GM18858 (cell line): ENCODE measurements at regions not wholly inside any gene's neighbourhood (a gene's known extent, or its start where the extent isn't known, plus 50 kb on each side); places are given as distances from the start of the nearest gene placed in this dataset.

Experiments used
- ATAC-seq: cut with Tn5 transposase; IDR thresholded peaks from one replicate; pipeline ENCODE4 v1.9.1; 2021; ENCODE audit not compliant: unreplicated experiment

GRCh38 chr13:99027661-99028425 lies 50.0 kb upstream of the DOCK9 start:
- no peak for ATAC-seq

GRCh38 chr13:99028890-99029289 lies 51.0 kb upstream of the DOCK9 start:
- no peak for ATAC-seq

GRCh38 chr13:99029576-99029975 lies 51.7 kb upstream of the DOCK9 start:
- ATAC-seq = no peak

DNA sequence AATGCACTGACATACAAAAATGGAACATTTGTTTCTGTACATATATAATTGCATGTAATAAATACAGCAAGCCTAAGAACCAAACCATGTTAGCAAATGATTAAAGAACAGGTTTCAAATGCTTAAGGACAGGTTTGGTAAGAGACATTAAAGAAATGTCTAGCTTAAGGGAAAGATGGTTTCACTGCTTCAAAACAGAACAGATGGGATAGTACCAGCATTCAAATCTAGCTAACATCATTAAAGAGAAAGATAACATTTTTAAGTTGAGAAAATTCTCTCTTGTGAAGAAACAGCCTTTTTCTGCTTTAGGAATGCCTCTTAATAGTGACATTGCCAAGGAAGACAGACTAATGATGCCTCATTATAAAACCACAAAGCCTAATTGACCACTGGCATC lies 52.5 kb upstream of the DOCK9 start:
- no peak for ATAC-seq

- ATAC-seq = no peak
Observed at GRCh38 chr13:99031832-99032231, 54.0 kb upstream of the DOCK9 start.

GRCh38 chr13:99033814-99034213 lies 56.0 kb upstream of the DOCK9 start:
- ATAC-seq = no peak

- no peak for ATAC-seq
Observed at GRCh38 chr13:99034333-99035085, 56.6 kb upstream of the DOCK9 start.

- ATAC-seq = no peak
Observed at GRCh38 chr13:99035715-99036114, 57.9 kb upstream of the DOCK9 start.

- no peak for ATAC-seq
Observed at GRCh38 chr13:99037756-99038155, 59.9 kb upstream of the DOCK9 start.

DNA sequence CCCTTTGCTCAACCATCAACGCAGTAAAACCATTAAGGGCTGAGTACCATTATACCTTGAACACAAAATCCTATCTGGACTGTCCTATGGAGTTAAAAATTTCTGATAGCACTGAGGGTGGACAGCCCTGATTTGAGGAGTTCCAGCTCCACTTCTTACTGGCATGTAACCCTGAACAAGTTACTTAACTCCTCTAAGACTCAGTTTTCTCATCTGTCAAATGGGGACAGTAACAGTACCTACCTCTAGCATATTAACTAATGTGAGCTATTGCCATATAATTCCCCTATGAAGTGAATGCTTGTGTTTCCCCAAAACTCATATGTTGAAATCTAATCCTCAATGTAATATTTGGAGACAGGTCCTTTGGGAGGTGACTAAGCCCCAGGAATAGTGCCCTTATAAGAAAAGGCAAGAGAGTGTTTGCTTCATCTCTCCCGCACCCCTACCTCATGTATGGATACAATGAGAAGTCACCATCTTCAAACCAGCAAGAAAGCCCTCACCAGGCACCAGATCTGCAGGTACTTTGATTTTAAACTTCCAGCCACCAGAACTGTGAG lies 61.9 kb upstream of the DOCK9 start:
- no peak for ATAC-seq

DNA sequence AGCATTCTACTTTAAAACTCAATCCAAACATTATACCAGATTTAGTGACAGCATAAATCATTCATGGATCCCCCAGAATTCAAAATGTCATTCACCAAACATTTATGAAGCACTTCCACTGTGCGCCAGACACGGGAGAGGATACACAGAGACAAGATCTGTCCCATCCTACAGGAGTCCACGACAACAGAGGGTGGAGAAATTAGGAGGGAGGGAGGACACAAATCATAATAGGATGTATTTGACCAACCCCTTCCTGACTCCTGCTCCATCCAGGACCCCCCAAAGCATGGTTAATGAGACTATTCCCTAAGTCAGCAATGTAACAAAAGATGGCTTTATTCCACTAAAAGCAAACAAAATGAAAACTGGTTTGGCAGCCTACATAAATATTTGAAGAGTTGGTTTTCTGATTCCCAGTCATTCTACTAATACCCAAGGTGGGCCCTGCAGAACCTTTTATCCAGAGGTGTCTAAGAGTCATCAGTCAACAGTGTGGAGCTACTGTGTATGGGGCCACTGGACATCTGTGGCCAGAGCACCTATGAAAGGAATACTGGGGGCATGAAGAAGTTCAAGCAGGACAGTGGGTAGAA lies 62.8 kb upstream of the DOCK9 start:
- no peak for ATAC-seq

DNA sequence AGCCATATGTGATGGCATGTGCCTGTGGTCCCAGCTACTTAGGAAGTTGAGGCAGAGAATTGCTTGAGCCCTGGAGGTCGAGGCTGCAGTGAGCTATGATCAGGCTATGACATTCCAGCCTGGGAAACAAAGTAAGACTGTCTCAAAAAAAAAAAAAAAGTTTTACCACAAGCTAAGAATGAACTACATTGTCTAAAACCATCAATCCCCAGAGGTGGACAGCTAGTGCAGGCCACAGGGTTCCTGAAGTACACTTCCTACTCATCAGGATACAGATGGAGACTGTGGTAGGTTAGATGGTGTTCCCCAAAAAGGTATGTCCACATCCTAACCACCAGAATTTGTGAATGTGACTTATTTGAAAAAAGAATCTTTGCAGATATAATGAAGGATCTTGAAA lies 63.5 kb upstream of the DOCK9 start:
- ATAC-seq = no peak

GRCh38 chr13:99041788-99042187 lies 63.9 kb upstream of the DOCK9 start:
- no peak for ATAC-seq

DNA sequence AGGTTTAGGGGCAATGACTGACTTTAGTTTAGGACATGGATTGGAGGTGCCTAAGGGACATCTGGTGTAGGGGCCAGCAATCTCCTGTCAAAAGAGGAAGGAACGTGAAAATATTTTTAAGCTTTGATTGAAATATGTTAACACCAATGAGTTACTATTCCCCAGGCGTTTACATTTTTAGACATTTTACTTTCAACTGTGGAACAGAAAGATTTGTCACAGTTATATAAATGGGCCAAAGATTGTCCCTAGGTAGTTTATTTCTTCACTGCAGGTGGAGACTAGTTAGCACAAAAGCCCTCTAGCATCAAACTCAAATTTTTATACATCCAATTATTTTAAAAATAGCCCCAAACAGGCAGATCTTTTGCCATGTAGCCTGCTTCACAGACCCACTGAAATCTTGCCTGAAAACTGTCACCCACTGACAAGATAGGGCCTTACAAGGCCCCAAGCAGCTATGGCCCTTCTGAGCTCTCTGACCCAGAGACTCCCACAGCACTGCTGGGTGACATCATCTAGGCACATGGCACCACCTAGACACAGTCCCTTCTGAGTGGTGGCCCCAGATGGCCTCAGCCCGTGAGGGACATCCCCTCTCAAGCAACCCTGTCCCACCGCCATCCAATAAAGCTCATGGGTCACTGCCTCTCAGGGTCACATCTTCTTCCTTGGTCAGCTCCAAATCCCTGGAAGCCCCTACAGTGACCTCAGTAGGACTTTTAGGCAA lies 64.8 kb upstream of the DOCK9 start:
- no peak for ATAC-seq

DNA sequence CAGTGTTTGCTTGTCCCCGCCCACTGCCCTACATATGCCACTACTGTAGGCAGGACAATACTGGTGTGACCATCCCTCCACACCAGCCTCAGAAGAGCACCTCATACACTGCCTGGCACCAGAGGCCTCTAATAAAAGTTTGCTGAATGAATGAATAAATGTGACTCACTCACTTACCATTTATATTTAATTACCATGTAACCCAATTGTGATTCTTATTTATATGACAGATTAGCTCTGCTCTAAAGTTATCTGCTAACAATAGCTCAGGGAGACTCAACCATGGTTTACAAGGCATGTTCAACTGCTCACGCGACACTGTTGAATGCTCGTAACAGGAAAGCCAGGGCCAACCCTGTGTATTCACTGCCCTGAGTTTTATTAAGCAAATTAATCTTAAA lies 66.0 kb upstream of the DOCK9 start:
- no peak for ATAC-seq

- ATAC-seq = no peak
Observed at GRCh38 chr13:99044764-99045163, 66.9 kb upstream of the DOCK9 start.

DNA sequence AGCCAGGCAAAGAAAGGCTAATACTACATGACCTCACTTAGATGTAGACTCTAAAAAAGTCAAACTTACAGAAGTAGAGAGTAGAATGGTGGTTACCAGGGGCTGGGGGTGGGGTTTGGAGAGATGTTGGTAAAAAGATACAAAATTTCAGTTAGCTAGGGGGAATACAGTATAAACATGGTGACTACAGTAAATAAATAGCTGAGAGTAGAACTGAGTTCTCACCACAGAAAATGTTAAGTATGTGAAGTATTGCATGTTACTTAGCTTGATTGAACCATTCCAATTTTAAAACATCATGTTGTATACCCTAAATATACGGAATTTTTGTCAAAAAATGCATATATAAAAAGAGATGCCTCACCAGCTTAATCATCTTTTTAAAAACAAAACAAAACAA lies 67.5 kb upstream of the DOCK9 start:
- ATAC-seq = no peak

- no peak for ATAC-seq
Observed at GRCh38 chr13:99046851-99047250, 69.0 kb upstream of the DOCK9 start.

DNA sequence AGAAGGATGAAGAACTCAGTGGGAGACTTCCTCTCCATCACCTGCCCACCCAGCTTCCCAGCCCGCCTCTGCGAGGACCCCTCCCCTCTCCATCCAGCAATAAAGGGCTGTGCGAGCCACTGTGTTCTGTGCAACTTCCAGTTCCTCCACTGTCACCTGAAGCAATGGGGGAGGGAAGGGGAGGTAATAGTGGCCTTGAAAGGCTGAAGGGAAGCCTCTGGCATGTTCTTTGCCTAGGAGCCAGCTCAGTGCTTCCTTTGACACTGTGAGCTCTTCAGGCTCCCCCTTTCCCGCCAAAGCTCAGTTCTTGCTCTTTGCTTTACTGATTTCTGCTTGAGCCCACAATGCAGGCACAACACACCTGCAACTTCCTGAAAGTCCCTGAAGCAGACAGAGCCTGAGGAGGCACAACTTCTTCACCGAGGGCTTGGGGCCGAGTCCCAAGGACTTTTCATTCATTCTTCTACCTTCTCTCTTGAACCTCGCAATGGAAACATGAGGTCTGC lies 73.2 kb upstream of the DOCK9 start:
- ATAC-seq = no peak

DNA sequence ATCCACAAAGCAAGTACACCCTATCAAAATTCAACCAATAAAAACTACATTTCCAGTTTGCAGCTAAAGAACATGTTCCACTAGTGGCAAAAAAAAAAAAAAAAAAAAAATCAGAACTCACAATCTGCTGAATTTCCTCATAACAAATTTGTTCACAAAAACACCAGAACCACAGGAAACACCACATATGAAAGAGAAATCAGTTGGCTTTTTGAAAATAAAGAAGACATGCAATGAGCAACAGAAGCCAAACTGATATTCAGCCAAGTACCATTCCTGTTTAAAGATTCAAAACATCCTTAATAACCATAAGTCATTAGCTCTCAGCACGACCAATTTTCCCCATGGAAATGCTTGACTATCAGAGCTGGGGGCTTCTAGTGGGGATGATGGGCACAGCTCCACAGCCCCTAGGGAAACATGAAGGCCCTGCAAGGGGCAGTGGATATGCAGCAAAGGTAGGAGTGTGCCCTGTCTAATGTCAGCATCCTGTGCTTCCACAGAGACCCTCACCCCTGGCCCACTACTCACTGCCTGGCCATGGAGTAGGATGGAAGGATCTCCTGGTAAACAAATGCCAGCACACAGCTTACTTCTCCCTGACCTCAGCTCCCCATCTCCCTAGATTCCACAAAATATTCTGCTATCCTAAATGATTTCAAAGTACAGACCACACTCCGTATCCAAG lies 74.0 kb upstream of the DOCK9 start:
- no peak for ATAC-seq
